ENCODE measurements at regions not wholly inside any gene's neighbourhood (a gene's known extent, or its start where the extent isn't known, plus 50 kb on each side); places are given as distances from the start of the nearest gene placed in this dataset.

DNA sequence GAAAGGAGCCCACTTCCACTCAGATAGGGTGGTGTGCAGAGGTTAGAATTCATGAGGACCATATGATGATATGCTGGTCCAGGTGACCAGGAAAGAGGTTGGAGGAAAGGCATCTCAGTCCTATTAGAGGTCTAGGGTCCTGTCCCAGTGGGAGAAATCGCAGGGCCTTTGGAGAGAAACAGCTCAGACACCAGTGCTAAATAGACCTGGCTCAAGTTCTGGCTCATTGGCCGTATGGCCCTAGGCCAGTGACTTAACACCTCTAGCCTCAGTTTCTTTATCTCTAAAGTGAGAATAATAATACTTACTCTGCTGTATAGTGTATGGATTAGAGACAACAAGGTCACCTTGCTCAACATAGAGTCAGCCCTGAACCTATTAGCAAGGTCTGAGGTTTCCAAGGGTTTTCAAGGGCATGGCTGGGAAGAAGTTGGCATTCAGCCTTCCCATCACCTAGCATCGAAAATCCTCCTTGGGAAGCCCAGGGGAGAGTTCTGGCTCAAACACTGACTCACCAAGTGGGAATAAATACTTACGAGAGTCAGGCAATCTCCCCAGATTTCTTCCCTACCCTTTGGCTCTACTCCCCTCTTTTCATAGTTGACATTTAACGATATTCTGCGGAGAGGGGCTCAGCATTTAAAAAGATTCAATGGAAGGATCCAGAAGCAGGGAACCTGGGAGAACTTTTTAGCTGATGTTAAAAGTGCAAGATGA lies 473.1 kb upstream of the PODXL start:
- H3K79me2 ChIP-seq (ENCODE audit: low read depth), result no peaks in the 10 kb centered on the region
- intact Hi-C loops (cut with micrococcal nuclease; ENCODE audit: unreplicated experiment), result loop anchor here (1.0 to 5.0 kb wide), 3 partner anchors 36 to 116 kb away; no protein-coding TSS in a partner anchor
- peaks cover 38% of the 10 kb centered on the region for H3K4me1 ChIP-seq (replicated peaks; ENCODE audit: insufficient read depth)
- no peaks in the 10 kb centered on the region for H4K20me1 ChIP-seq (ENCODE audit: insufficient read depth)
- ChIA-PET POLR2A (ENCODE audit: unreplicated experiment) (interaction anchor here (0.8 kb wide), 1 partner anchor 112 kb away, joined by 3 read pairs; no protein-coding TSS in a partner anchor), CTCF (interaction anchor here (0.6 kb wide), 1 partner anchor 78 kb away, joined by 6 read pairs; no protein-coding TSS in a partner anchor)
- TF ChIP-seq, protein P1, sequence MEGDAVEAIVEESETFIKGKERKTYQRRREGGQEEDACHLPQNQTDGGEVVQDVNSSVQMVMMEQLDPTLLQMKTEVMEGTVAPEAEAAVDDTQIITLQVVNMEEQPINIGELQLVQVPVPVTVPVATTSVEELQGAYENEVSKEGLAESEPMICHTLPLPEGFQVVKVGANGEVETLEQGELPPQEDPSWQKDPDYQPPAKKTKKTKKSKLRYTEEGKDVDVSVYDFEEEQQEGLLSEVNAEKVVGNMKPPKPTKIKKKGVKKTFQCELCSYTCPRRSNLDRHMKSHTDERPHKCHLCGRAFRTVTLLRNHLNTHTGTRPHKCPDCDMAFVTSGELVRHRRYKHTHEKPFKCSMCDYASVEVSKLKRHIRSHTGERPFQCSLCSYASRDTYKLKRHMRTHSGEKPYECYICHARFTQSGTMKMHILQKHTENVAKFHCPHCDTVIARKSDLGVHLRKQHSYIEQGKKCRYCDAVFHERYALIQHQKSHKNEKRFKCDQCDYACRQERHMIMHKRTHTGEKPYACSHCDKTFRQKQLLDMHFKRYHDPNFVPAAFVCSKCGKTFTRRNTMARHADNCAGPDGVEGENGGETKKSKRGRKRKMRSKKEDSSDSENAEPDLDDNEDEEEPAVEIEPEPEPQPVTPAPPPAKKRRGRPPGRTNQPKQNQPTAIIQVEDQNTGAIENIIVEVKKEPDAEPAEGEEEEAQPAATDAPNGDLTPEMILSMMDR (conservative IDR thresholded peaks at IDR 0.05), result no peak
- no peak for TF ChIP-seq EZH2 (IDR thresholded peaks at IDR 0.05; ENCODE audit: low read depth)
- no peaks in the 10 kb centered on the region for H3K9me3 ChIP-seq (ENCODE audit: insufficient read depth, low read depth)
- BruUV-seq (replicated peaks), result no TSS peak
- no peaks in the 10 kb centered on the region for H3K9me2 ChIP-seq (ENCODE audit: insufficient read depth)
- H2AFZ ChIP-seq, result no peak overlapping the region
- no peaks in the 10 kb centered on the region for H3K36me3 ChIP-seq (ENCODE audit: low read depth)
- DNase-seq, result no peak
- H3K4me3 ChIP-seq, result no peak overlapping the region
- H3K4me2 ChIP-seq, result peak overlapping the region; percentile 62
- H3K27ac ChIP-seq, result peak overlapping the region; percentile 66
- no peaks in the 10 kb centered on the region for H3K27me3 ChIP-seq (ENCODE audit: insufficient read depth, low read depth)
- peaks cover 32% of the 10 kb centered on the region for H3F3A ChIP-seq (ENCODE audit: insufficient read depth, low read depth)

DNA sequence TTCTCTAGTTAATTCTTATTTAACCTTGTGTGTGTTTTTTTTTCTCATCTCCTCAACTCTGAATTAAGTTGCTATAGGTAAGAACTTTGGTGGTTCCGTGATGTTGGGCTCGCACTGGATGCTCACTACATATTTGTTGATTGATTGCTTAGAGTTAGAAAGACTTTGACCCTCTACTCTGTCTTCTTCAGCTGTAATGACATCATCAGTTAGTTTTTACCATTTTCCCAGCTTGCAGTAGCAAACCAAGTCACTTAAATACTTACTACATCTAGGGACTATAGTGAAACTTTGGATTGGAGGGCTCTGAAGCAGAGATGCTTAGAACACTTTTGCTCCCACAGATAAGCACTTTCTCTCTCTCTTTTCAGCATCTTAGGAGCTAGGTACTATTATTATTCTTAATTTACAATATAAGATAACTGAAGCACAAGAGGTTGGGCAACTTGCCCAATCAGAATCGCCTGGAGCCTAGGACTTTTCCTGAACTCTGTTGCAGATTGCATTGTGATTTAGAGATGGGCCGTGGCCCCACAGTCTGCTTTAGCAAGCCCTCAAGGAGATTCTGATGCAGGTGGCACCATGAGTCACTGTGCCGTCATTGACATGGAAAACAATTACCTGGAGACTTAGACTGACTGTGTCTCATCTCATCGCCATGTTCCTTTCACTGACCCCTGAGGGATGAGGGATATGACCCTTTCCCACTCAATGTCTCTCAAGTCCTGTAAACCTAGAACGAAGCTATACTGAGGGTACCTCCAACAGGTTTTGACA lies 471.9 kb upstream of the PODXL start:
- DNase-seq, result peak; percentile 81 to 85
- peak overlapping the region; percentile 27 for H3K4me2 ChIP-seq
- ChIA-PET CTCF (interaction anchor here (0.6 kb wide), 1 partner anchor 79 kb away, joined by 6 read pairs; no protein-coding TSS in a partner anchor), POLR2A (ENCODE audit: unreplicated experiment) (interaction anchor here (0.6 to 0.8 kb wide), 2 partner anchors 18 to 113 kb away, joined by 3 to 4 read pairs; no protein-coding TSS in a partner anchor)
- no peak overlapping the region for H2AFZ ChIP-seq
- TF ChIP-seq, protein P1 (conservative IDR thresholded peaks at IDR 0.05), result no peak
- TF ChIP-seq EZH2 (IDR thresholded peaks at IDR 0.05; ENCODE audit: low read depth), result no peak
- no peaks in the 10 kb centered on the region for H3K9me2 ChIP-seq (ENCODE audit: insufficient read depth)
- BruUV-seq (replicated peaks), result no TSS peak
- H3F3A ChIP-seq (ENCODE audit: insufficient read depth, low read depth), result peaks cover 32% of the 10 kb centered on the region
- peak overlapping the region; percentile 49 for H3K27ac ChIP-seq
- no peaks in the 10 kb centered on the region for H4K20me1 ChIP-seq (ENCODE audit: insufficient read depth)
- no peak overlapping the region for H3K4me3 ChIP-seq
- H3K79me2 ChIP-seq (ENCODE audit: low read depth), result no peaks in the 10 kb centered on the region
- H3K27me3 ChIP-seq (ENCODE audit: insufficient read depth, low read depth), result no peaks in the 10 kb centered on the region
- H3K36me3 ChIP-seq (ENCODE audit: low read depth), result no peaks in the 10 kb centered on the region
- H3K4me1 ChIP-seq (replicated peaks; ENCODE audit: insufficient read depth), result peaks cover 38% of the 10 kb centered on the region
- no peaks in the 10 kb centered on the region for H3K9me3 ChIP-seq (ENCODE audit: insufficient read depth, low read depth)
- intact Hi-C loops (cut with micrococcal nuclease; ENCODE audit: unreplicated experiment), result loop anchor here (1.0 to 5.0 kb wide), 3 partner anchors 81 to 110 kb away; no protein-coding TSS in a partner anchor

DNA sequence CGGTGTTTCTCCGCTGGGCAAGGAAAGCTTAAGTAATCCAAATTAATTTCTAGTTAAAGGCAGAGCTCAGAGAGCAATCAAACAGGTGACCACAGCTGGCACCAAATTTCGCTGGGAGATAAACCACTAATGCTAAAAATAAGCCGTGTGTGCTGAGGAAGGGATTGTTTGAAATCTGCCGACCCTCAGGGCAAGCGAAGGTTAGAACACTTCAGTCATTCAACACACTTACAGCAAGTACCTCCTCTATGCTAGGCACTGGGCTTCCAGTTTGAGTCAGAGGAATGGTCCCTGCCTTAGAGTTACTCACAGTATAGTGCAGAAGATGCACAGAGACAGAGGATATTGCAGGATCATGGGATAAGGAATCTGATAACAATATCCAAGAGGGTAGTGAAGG lies 467.9 kb upstream of the PODXL start:
- H3K79me2 ChIP-seq (ENCODE audit: low read depth), result no peaks in the 10 kb centered on the region
- no peak for DNase-seq
- H2AFZ ChIP-seq, result no peak overlapping the region
- CTCF ChIA-PET, result no interaction called here
- TF ChIP-seq, protein P1 (conservative IDR thresholded peaks at IDR 0.05), result no peak
- TF ChIP-seq EZH2 (IDR thresholded peaks at IDR 0.05; ENCODE audit: low read depth), result no peak
- no peaks in the 10 kb centered on the region for H3K27me3 ChIP-seq (ENCODE audit: insufficient read depth, low read depth)
- intact Hi-C loops (cut with micrococcal nuclease; ENCODE audit: unreplicated experiment), result no loop called here
- no peak overlapping the region for H3K4me3 ChIP-seq
- H3K9me3 ChIP-seq (ENCODE audit: insufficient read depth, low read depth), result no peaks in the 10 kb centered on the region
- no peaks in the 10 kb centered on the region for H3K36me3 ChIP-seq (ENCODE audit: low read depth)
- no peaks in the 10 kb centered on the region for H4K20me1 ChIP-seq (ENCODE audit: insufficient read depth)
- no peak overlapping the region for H3K4me2 ChIP-seq
- H3K9me2 ChIP-seq (ENCODE audit: insufficient read depth), result no peaks in the 10 kb centered on the region
- H3K27ac ChIP-seq, result no peak overlapping the region
- BruUV-seq (replicated peaks), result no TSS peak
- peaks cover 14% of the 10 kb centered on the region; the same call in 1 of the 2 replicates for H3F3A ChIP-seq (ENCODE audit: insufficient read depth, low read depth)
- POLR2A ChIA-PET (ENCODE audit: unreplicated experiment), result no interaction called here
- peaks cover 19% of the 10 kb centered on the region for H3K4me1 ChIP-seq (replicated peaks; ENCODE audit: insufficient read depth)
